Fibroblast of gingiva (primary cell): ENCODE measurements at regions not wholly inside any gene's neighbourhood (a gene's known extent, or its start where the extent isn't known, plus 50 kb on each side); places are given as distances from the start of the nearest gene placed in this dataset.

Source experiments
- DNase-seq: peaks from one replicate; pipeline ENCODE4 v3.0.0-alpha.2; 2011; ENCODE audit warnings: low read depth

GRCh38 chr2:23132000-23132399 lies 253.0 kb upstream of the KLHL29 start:
- DNase-seq, result no peak

- no peak for DNase-seq
Observed at GRCh38 chr2:23132823-23133595, 252.0 kb upstream of the KLHL29 start.

- DNase-seq, result no peak
Observed at GRCh38 chr2:23134726-23135125, 250.3 kb upstream of the KLHL29 start.

- no peak for DNase-seq
Observed at GRCh38 chr2:23135481-23136100, 249.4 kb upstream of the KLHL29 start.

GRCh38 chr2:23137166-23137565 lies 247.8 kb upstream of the KLHL29 start:
- no peak for DNase-seq

- no peak for DNase-seq
Observed at GRCh38 chr2:23138701-23139100, 246.3 kb upstream of the KLHL29 start.

- DNase-seq, result no peak
Observed at GRCh38 chr2:23145460-23145859, 239.5 kb upstream of the KLHL29 start.

GRCh38 chr2:23146011-23146410 lies 239.0 kb upstream of the KLHL29 start:
- no peak for DNase-seq

GRCh38 chr2:23148342-23148741 lies 236.6 kb upstream of the KLHL29 start:
- no peak for DNase-seq

GRCh38 chr2:23149777-23150176 lies 235.2 kb upstream of the KLHL29 start:
- DNase-seq, result no peak

- no peak for DNase-seq
Observed at GRCh38 chr2:23153484-23153883, 231.5 kb upstream of the KLHL29 start.

GRCh38 chr2:23155022-23155421 lies 230.0 kb upstream of the KLHL29 start:
- DNase-seq, result no peak

- no peak for DNase-seq
Observed at GRCh38 chr2:23157812-23158211, 227.2 kb upstream of the KLHL29 start.

GRCh38 chr2:23158306-23158705 lies 226.7 kb upstream of the KLHL29 start:
- no peak for DNase-seq

GRCh38 chr2:23159746-23160405 lies 225.1 kb upstream of the KLHL29 start:
- no peak for DNase-seq

GRCh38 chr2:23164173-23164572 lies 220.8 kb upstream of the KLHL29 start:
- no peak for DNase-seq

- DNase-seq, result no peak
Observed at GRCh38 chr2:23169896-23170295, 215.1 kb upstream of the KLHL29 start.

- no peak for DNase-seq
Observed at GRCh38 chr2:23171108-23171507, 213.9 kb upstream of the KLHL29 start.

- DNase-seq, result no peak
Observed at GRCh38 chr2:23178396-23178795, 206.6 kb upstream of the KLHL29 start.

GRCh38 chr2:23183733-23184132 lies 201.2 kb upstream of the KLHL29 start:
- DNase-seq, result no peak

GRCh38 chr2:23198316-23199114 lies 186.5 kb upstream of the KLHL29 start:
- no peak for DNase-seq

- no peak for DNase-seq
Observed at GRCh38 chr2:23199115-23199918, 185.7 kb upstream of the KLHL29 start.
